ENCODE measurements at regions not wholly inside any gene's neighbourhood (a gene's known extent, or its start where the extent isn't known, plus 50 kb on each side); places are given as distances from the start of the nearest gene placed in this dataset.

DNA sequence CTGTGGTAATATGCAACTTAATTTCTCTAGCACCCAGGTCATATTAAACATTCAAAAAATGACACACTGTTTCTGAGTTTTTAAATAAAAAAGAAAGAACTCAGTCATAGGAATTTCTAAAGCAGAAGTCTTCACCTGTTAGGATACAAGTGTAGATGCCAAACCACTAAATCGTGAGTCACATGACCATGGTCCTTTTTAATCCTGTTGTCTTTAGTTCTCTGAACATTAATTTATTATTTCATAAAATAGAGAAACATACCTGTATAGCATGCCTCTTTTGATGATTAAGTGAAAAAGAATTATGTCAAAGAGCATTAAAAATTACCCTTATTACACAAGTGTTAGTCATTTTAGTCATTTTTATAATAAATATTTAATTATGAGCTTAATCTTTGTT lies 398.8 kb downstream of the CCDC85A start:
- Histone ChIP-seq H4K20me1 (replicated peaks; ENCODE audit: control insufficient read depth, extremely low read depth, insufficient read depth, low read length) (no peaks in the 10 kb centered on the region), H3K4me1 (ENCODE audit: control insufficient read depth, extremely low read depth, insufficient read depth, low read length) (no peaks in the 10 kb centered on the region), H3K4me3 (replicated peaks in 1 of 3; ENCODE audit: insufficient read depth in 1 of 3, low read depth in 1 of 3, low read length in 3 of 3) (no peak overlapping the region), H3K4me2 (ENCODE audit: insufficient read depth, low read length) (no peak overlapping the region), H2AFZ (ENCODE audit: low read depth, low read length) (no peak overlapping the region), H3K9ac (replicated peaks; ENCODE audit: extremely low read depth, insufficient read depth, low read length) (no peak overlapping the region), H3K27me3 (ENCODE audit: control insufficient read depth in 2 of 2, insufficient read depth in 2 of 2, low read length in 2 of 2) (no peaks in the 10 kb centered on the region), H3K27ac (ENCODE audit: insufficient read depth, low read depth, low read length) (no peak overlapping the region), H3K79me2 (ENCODE audit: control insufficient read depth, insufficient read depth, low read length) (no peaks in the 10 kb centered on the region), H3K36me3 (ENCODE audit: control insufficient read depth in 2 of 2, extremely low read depth in 1 of 2, insufficient read depth in 2 of 2, low read length in 2 of 2) (no peaks in the 10 kb centered on the region), H3K9me3 (replicated peaks; ENCODE audit: control insufficient read depth, insufficient read depth, low read length) (no peaks in the 10 kb centered on the region), H3K9me1 (replicated peaks; ENCODE audit: control insufficient read depth, extremely low read depth, insufficient read depth, low read length) (no peaks in the 10 kb centered on the region)
- DNase-seq (ENCODE audit: low read depth, low spot score) (no peak), FAIRE-seq (no peak)
- dilution Hi-C loops (cut with MboI; ENCODE audit: extremely low pct_ligation_motif_present, low sequenced_read_pairs): no loop called here
- ChIA-PET CTCF (interaction anchor here (0.8 kb wide), 1 partner anchor 399 kb away, joined by 3 read pairs; the partner anchor contains the start of gene CCDC85A), POLR2A (no interaction called here)
- intact Hi-C loops (cut with micrococcal nuclease): no loop called here
- TF ChIP-seq MYC (IDR thresholded peaks at IDR 0.05; ENCODE audit: low read depth, low read length) (no peak), FOS (IDR thresholded peaks at IDR 0.05; ENCODE audit: borderline replicate concordance, insufficient read depth, low read length) (no peak), POLR2AphosphoS5 (IDR thresholded peaks at IDR 0.05; ENCODE audit: insufficient read depth, low read depth, low read length) (no peak), GATA2 (IDR thresholded peaks at IDR 0.05; ENCODE audit: insufficient read depth, insufficient read length, low read depth, low read length) (no peak), EZH2 (IDR thresholded peaks at IDR 0.05; ENCODE audit: borderline replicate concordance, low read depth, low read length, severe bottlenecking) (no peak), POLR2A (IDR thresholded peaks at IDR 0.05; ENCODE audit: low read depth, low read length) (no peak), JUN (IDR thresholded peaks at IDR 0.05; ENCODE audit: borderline replicate concordance, insufficient read depth, insufficient read length, low read depth) (no peak)
- TF ChIP-seq, protein P1, sequence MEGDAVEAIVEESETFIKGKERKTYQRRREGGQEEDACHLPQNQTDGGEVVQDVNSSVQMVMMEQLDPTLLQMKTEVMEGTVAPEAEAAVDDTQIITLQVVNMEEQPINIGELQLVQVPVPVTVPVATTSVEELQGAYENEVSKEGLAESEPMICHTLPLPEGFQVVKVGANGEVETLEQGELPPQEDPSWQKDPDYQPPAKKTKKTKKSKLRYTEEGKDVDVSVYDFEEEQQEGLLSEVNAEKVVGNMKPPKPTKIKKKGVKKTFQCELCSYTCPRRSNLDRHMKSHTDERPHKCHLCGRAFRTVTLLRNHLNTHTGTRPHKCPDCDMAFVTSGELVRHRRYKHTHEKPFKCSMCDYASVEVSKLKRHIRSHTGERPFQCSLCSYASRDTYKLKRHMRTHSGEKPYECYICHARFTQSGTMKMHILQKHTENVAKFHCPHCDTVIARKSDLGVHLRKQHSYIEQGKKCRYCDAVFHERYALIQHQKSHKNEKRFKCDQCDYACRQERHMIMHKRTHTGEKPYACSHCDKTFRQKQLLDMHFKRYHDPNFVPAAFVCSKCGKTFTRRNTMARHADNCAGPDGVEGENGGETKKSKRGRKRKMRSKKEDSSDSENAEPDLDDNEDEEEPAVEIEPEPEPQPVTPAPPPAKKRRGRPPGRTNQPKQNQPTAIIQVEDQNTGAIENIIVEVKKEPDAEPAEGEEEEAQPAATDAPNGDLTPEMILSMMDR (IDR thresholded peaks at IDR 0.05; ENCODE audit: extremely low read depth in 1 of 2, insufficient read depth in 1 of 2, low read depth in 1 of 2, low read length in 2 of 2): no peak
- TF ChIP-seq, protein P2, sequence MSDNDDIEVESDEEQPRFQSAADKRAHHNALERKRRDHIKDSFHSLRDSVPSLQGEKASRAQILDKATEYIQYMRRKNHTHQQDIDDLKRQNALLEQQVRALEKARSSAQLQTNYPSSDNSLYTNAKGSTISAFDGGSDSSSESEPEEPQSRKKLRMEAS (IDR thresholded peaks at IDR 0.05; ENCODE audit: insufficient read depth, insufficient read length): no peak
- no TSS peak for BruUV-seq (replicated peaks)

All from endothelial cell of umbilical vein (primary cell).